Rectal smooth muscle tissue (tissue), 1 donor: ENCODE measurements at regions not wholly inside any gene's neighbourhood (a gene's known extent, or its start where the extent isn't known, plus 50 kb on each side); places are given as distances from the start of the nearest gene placed in this dataset.

Experiments used
- H3K27ac ChIP-seq: one replicate; pipeline ENCODE4 v1.7.0; 2013; ENCODE audit warnings: low read depth, low read length, inconsistent platforms
- H3K27me3 ChIP-seq: one replicate; pipeline ENCODE4 v1.7.0; 2013; ENCODE audit warnings: low read length; ENCODE audit not compliant: control insufficient read depth, insufficient read depth
- H3K36me3 ChIP-seq: one replicate; pipeline ENCODE4 v1.7.0; 2013; ENCODE audit warnings: low read length; ENCODE audit not compliant: control insufficient read depth, insufficient read depth
- H3K4me1 ChIP-seq: one replicate; pipeline ENCODE4 v1.7.0; 2013; ENCODE audit warnings: low read length; ENCODE audit not compliant: control insufficient read depth, insufficient read depth
- H3K4me3 ChIP-seq: one replicate; pipeline ENCODE4 v1.7.0; 2013; ENCODE audit warnings: low read length
- H3K9ac ChIP-seq: one replicate; pipeline ENCODE4 v1.7.0; 2013; ENCODE audit warnings: low read length

GRCh38 chr16:47854737-47855136 is 301.1 kb downstream of the ABCC12 start:
- H3K4me3 ChIP-seq = no peak overlapping the region
- no peaks in the 10 kb centered on the region for H3K4me1 ChIP-seq
- H3K27me3 ChIP-seq = no peaks in the 10 kb centered on the region
- no peak overlapping the region for H3K9ac ChIP-seq
- no peak overlapping the region for H3K27ac ChIP-seq
- no peaks in the 10 kb centered on the region for H3K36me3 ChIP-seq

DNA sequence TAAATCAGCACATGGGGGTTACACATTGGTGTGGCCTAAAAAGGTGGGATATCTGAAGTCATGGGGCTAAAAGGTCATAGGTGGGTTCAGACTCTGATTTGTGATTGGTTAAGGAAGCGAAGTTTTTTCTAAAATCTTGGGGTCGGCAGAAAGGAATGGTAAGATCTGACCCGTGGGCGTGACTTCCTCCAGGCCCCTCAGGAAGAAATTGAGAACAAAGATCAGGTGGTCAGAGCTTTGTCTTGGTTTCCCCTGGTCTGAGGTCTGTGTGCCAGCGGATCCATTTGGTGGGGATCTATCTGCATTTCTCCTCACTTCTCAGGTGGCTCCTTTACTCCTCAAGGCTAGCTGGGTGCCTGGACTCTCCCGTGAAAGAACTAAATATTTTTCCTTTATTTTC is 302.8 kb downstream of the ABCC12 start:
- H3K27ac ChIP-seq = no peak overlapping the region
- H3K4me3 ChIP-seq = no peak overlapping the region
- no peaks in the 10 kb centered on the region for H3K27me3 ChIP-seq
- no peaks in the 10 kb centered on the region for H3K4me1 ChIP-seq
- H3K9ac ChIP-seq = no peak overlapping the region
- no peaks in the 10 kb centered on the region for H3K36me3 ChIP-seq

DNA sequence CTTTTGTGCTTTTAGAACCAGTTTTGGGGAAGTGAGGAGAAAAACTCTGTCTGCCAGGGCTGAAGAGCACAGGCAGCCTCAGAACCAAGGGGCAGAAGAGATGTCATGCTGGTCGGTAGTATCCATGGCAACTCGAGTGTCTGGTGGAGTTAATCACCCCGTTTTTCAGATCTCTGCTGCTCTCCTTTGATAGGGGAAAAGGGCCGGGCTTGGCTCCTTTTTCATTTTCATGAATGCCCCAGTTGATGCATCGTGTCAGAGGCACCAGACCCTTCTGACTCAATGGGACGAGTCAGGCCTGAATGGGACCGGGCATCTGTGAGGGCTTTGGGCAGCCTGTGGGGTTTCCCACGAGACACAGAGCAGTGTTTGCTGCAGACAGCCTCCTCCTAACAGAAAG is 304.6 kb downstream of the ABCC12 start:
- H3K36me3 ChIP-seq = no peaks in the 10 kb centered on the region
- H3K27me3 ChIP-seq = no peaks in the 10 kb centered on the region
- H3K4me1 ChIP-seq = no peaks in the 10 kb centered on the region
- no peak overlapping the region for H3K27ac ChIP-seq
- H3K9ac ChIP-seq = no peak overlapping the region
- H3K4me3 ChIP-seq = no peak overlapping the region

DNA sequence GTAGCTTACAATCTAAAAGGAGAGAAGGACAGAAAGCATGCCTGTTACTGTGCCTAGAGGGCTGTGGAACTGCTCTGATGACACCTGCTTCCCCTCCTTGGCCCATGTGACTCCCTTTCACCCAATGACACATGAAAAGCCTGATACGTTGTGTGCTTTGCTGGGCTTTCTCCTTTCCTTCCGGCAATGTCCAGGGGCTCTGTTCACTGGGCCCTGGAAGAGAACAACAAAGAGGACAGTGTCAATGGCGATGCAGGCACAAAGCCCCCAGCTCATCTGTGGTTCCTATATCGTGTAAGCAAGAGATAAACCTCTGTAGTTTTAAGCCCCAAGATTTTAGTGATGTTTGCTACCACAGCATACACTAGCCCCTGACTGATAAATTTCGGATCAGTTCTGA is 306.1 kb downstream of the ABCC12 start:
- Histone ChIP-seq H3K36me3 (no peaks in the 10 kb centered on the region), H3K27me3 (no peaks in the 10 kb centered on the region), H3K4me1 (no peaks in the 10 kb centered on the region), H3K4me3 (no peak overlapping the region), H3K27ac (no peak overlapping the region), H3K9ac (no peak overlapping the region)

GRCh38 chr16:47848421-47849109 is 307.2 kb downstream of the ABCC12 start:
- Histone ChIP-seq H3K27me3 (no peaks in the 10 kb centered on the region), H3K9ac (no peak overlapping the region), H3K4me1 (no peaks in the 10 kb centered on the region), H3K27ac (no peak overlapping the region), H3K36me3 (no peaks in the 10 kb centered on the region), H3K4me3 (no peak overlapping the region)

GRCh38 chr16:47847220-47847970 is 308.4 kb downstream of the ABCC12 start:
- Histone ChIP-seq H3K9ac (no peak overlapping the region), H3K4me3 (no peak overlapping the region), H3K36me3 (no peaks in the 10 kb centered on the region), H3K4me1 (no peaks in the 10 kb centered on the region), H3K27ac (no peak overlapping the region), H3K27me3 (no peaks in the 10 kb centered on the region)

DNA sequence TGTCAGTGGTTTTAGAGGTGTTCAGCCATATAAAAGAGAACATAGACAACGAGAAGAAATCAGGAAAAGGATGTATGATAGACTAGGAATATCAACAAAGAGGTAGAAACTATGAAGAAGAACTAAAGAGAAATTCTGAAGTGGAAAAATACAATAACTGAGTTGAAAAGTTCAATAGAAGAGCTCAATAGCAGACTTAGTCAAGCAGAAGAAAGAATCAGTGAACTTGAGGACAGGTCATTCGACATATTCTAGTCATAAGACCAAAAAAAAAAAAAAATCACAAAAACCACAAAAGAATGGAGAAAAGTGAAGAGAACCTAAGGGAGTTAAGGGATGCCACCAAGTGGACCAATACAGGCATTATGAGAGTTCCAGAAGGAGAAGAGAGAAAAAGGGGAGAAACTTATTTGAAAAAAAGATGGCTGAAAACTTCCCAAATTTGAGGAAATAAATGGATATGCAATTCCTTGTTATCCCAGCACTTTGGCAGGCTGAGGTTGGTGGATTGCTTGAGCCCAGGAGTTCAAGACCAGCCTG is 321.2 kb downstream of the ABCC12 start:
- no peaks in the 10 kb centered on the region for H3K36me3 ChIP-seq
- no peaks in the 10 kb centered on the region for H3K27me3 ChIP-seq
- H3K27ac ChIP-seq = no peak overlapping the region
- H3K4me1 ChIP-seq = no peaks in the 10 kb centered on the region
- no peak overlapping the region for H3K9ac ChIP-seq
- H3K4me3 ChIP-seq = no peak overlapping the region

- H3K36me3 ChIP-seq = no peaks in the 10 kb centered on the region
- H3K27ac ChIP-seq = no peak overlapping the region
- no peaks in the 10 kb centered on the region for H3K27me3 ChIP-seq
- H3K9ac ChIP-seq = no peak overlapping the region
- no peaks in the 10 kb centered on the region for H3K4me1 ChIP-seq
- no peak overlapping the region for H3K4me3 ChIP-seq
Measured at GRCh38 chr16:47833771-47834170, 322.0 kb downstream of the ABCC12 start.

DNA sequence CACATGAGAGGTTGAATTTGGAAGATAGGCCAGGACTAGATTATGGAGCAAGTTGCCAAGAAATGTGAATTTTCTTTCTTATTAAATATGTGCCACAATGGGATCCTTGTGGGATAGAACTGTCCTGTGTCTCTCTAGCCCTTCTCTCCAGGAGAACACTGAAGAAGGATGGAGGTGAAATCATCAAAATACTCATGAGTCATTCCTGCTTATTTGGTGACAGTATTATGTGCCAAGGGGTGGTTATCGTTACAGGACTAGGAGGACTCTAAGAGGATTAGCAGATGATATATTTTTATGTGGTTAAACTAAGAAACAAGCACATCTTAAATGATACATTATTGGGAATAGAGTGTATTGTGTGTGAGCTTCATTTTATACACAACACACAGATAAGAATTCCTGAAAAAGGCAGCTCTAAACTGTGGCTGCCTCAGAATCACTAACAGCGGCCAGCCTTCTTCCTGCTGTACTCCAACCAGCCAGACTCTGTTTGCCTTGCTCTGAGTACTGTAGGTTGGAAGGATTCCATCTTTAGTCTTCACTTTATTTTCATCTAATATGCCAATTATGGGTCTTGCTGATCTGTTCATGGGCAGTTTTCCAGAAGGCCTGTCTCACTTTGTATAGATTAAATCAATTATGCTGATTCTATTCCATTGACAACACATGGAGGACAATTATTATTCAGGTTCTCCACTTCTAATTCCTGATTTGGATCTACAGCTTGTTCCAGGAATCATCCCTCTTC is 325.8 kb downstream of the ABCC12 start:
- no peaks in the 10 kb centered on the region for H3K27me3 ChIP-seq
- H3K4me1 ChIP-seq = no peaks in the 10 kb centered on the region
- no peaks in the 10 kb centered on the region for H3K36me3 ChIP-seq
- no peak overlapping the region for H3K27ac ChIP-seq
- H3K9ac ChIP-seq = no peak overlapping the region
- no peak overlapping the region for H3K4me3 ChIP-seq

GRCh38 chr16:47826070-47826469 is 329.7 kb downstream of the ABCC12 start:
- Histone ChIP-seq H3K27me3 (no peaks in the 10 kb centered on the region), H3K9ac (no peak overlapping the region), H3K4me3 (no peak overlapping the region), H3K36me3 (no peaks in the 10 kb centered on the region), H3K4me1 (no peaks in the 10 kb centered on the region), H3K27ac (no peak overlapping the region)

GRCh38 chr16:47817048-47817447 is 338.7 kb downstream of the ABCC12 start:
- Histone ChIP-seq H3K36me3 (no peaks in the 10 kb centered on the region), H3K4me3 (no peak overlapping the region), H3K4me1 (no peaks in the 10 kb centered on the region), H3K9ac (no peak overlapping the region), H3K27me3 (no peaks in the 10 kb centered on the region), H3K27ac (no peak overlapping the region)

- no peak overlapping the region for H3K27ac ChIP-seq
- H3K4me1 ChIP-seq = no peaks in the 10 kb centered on the region
- no peak overlapping the region for H3K4me3 ChIP-seq
- no peaks in the 10 kb centered on the region for H3K36me3 ChIP-seq
- no peaks in the 10 kb centered on the region for H3K27me3 ChIP-seq
- no peak overlapping the region for H3K9ac ChIP-seq
Measured at GRCh38 chr16:47816511-47816910, 339.3 kb downstream of the ABCC12 start.
